ENCODE measurements at regions not wholly inside any gene's neighbourhood (a gene's known extent, or its start where the extent isn't known, plus 50 kb on each side); places are given as distances from the start of the nearest gene placed in this dataset.

- ATAC-seq (no peak), DNase-seq (no peak)
- no peaks in the 10 kb centered on the region for H3K9me3 ChIP-seq
- H3K36me3 ChIP-seq: no peaks in the 10 kb centered on the region
- H3K4me1 ChIP-seq: no peaks in the 10 kb centered on the region
- no peaks in the 10 kb centered on the region for H3K27me3 ChIP-seq (ENCODE audit: low read depth)
- H3K27ac ChIP-seq: no peak overlapping the region
- no peak overlapping the region for H3K4me3 ChIP-seq
- intact Hi-C loops (cut with DNase I): no loop called here
- no peak for TF ChIP-seq CTCF (IDR thresholded peaks at IDR 0.05)
These were observed 243.3 kb downstream of the GASK1B start for GRCh38 chr4:157929486-157929885.

- ATAC-seq: no peak
- no peak for TF ChIP-seq CTCF (IDR thresholded peaks at IDR 0.05)
These were observed 254.6 kb downstream of the GASK1B start for GRCh38 chr4:157918036-157918832.

GRCh38 chr4:157912212-157912611 lies 260.6 kb downstream of the GASK1B start:
- DNase-seq (no peak), ATAC-seq (no peak)
- H3K36me3 ChIP-seq: no peaks in the 10 kb centered on the region
- no peak for TF ChIP-seq CTCF (IDR thresholded peaks at IDR 0.05)
- H3K9me3 ChIP-seq: no peaks in the 10 kb centered on the region
- H3K4me3 ChIP-seq: no peak overlapping the region
- no peak overlapping the region for H3K27ac ChIP-seq
- intact Hi-C loops (cut with DNase I): no loop called here
- H3K4me1 ChIP-seq: no peaks in the 10 kb centered on the region
- no peaks in the 10 kb centered on the region for H3K27me3 ChIP-seq (ENCODE audit: low read depth)

More at GRCh38 chr4:157918036-157918832, 254.6 kb downstream of the GASK1B start:
- intact Hi-C loops (cut with DNase I): no loop called here
- Histone ChIP-seq H3K27me3 (ENCODE audit: low read depth) (no peaks in the 10 kb centered on the region), H3K4me3 (no peak overlapping the region), H3K4me1 (no peaks in the 10 kb centered on the region), H3K9me3 (no peaks in the 10 kb centered on the region), H3K27ac (no peak overlapping the region), H3K36me3 (no peaks in the 10 kb centered on the region)
- DNase-seq: no peak

GRCh38 chr4:157911662-157912061 lies 261.2 kb downstream of the GASK1B start:
- ATAC-seq (no peak), DNase-seq (no peak)
- Histone ChIP-seq H3K27me3 (ENCODE audit: low read depth) (no peaks in the 10 kb centered on the region), H3K4me1 (no peaks in the 10 kb centered on the region), H3K4me3 (no peak overlapping the region), H3K36me3 (no peaks in the 10 kb centered on the region), H3K9me3 (no peaks in the 10 kb centered on the region), H3K27ac (no peak overlapping the region)
- intact Hi-C loops (cut with DNase I): no loop called here
- no peak for TF ChIP-seq CTCF (IDR thresholded peaks at IDR 0.05)

GRCh38 chr4:157908691-157909090 lies 264.1 kb downstream of the GASK1B start:
- TF ChIP-seq CTCF (IDR thresholded peaks at IDR 0.05): no peak

More at GRCh38 chr4:157908691-157909090, 264.1 kb downstream of the GASK1B start:
- no peak for ATAC-seq
- Histone ChIP-seq H3K27me3 (ENCODE audit: low read depth) (no peaks in the 10 kb centered on the region), H3K4me1 (no peaks in the 10 kb centered on the region), H3K27ac (no peak overlapping the region), H3K4me3 (no peak overlapping the region), H3K36me3 (no peaks in the 10 kb centered on the region), H3K9me3 (no peaks in the 10 kb centered on the region)
- DNase-seq: no peak
- intact Hi-C loops (cut with DNase I): no loop called here
